SK-N-SH (cell line): ENCODE measurements at regions not wholly inside any gene's neighbourhood (a gene's known extent, or its start where the extent isn't known, plus 50 kb on each side); places are given as distances from the start of the nearest gene placed in this dataset.

Experiments used
- CTCF ChIA-PET: fragments of 300-600, 350-600 bp; formaldehyde crosslinking; extraction: SDS; loops from one replicate; lab custom pipeline; 2021; lab: Yijun Ruan, JAX
- POLR2A ChIA-PET: fragments of 350-600 bp; sonication (Branson Sonifier 250); formaldehyde crosslinking; extraction: SDS; loops from one replicate; lab custom pipeline; 2020; ENCODE audit warnings: antibody characterized with exemption, inconsistent platforms; lab: Yijun Ruan, JAX
- DNase-seq: peaks from one replicate; pipeline ENCODE4 v3.0.0; 2012
- H2AFZ ChIP-seq: fragments of 200-600 bp; sonication (generic); 2 replicates; pipeline ENCODE4 v1.8.1; 2016; ENCODE audit warnings: antibody characterized with exemption, mild to moderate bottlenecking, low read depth
- H3F3A ChIP-seq: fragments of 200-600 bp; sonication (generic); replicated peaks from 2 replicates; pipeline ENCODE3; 2016; ENCODE audit warnings: antibody characterized with exemption, mild to moderate bottlenecking; ENCODE audit not compliant: insufficient read depth
- H3K27ac ChIP-seq, 2 experiments: fragments of 200-500 bp in 1 of 2; fragments of 200-600 bp in 1 of 2; sonication (Bioruptor generic) in 1 of 2; sonication (generic), shearing (Covaris generic) in 1 of 2; 2 replicates each; pipeline versions ENCODE4 v1.5.1 to v1.6.1; 2014 to 2016; ENCODE audit warnings: low read depth in 2 of 2, inconsistent platforms in 1 of 2, low read length in 1 of 2, mild to moderate bottlenecking in 1 of 2, mixed read lengths in 1 of 2
- H3K27me3 ChIP-seq: fragments of 200-600 bp; sonication (generic), shearing (Covaris generic); 2 replicates; pipeline ENCODE4 v1.6.1; 2016; ENCODE audit warnings: mixed run types; ENCODE audit not compliant: insufficient read depth
- H3K36me3 ChIP-seq, 2 experiments: fragments of 200-500 bp in 1 of 2; fragments of 200-600 bp in 1 of 2; sonication (Bioruptor generic) in 1 of 2; sonication (generic) in 1 of 2; replicated peaks in 1 of 2; 2 replicates each; pipeline versions ENCODE3 to v1.5.1; 2014 to 2016; ENCODE audit warnings: low read length in 1 of 2, mild to moderate bottlenecking in 1 of 2; ENCODE audit not compliant: insufficient read depth in 2 of 2, control insufficient read depth in 1 of 2
- H3K4me1 ChIP-seq, 2 experiments: fragments of 200-500 bp in 1 of 2; fragments of 200-600 bp in 1 of 2; sonication (Bioruptor generic) in 1 of 2; sonication (generic), shearing (Covaris generic) in 1 of 2; 2 replicates each; pipeline versions ENCODE4 v1.5.1 to v1.6.1; 2014 to 2016; ENCODE audit warnings: low read depth in 1 of 2, low read length in 1 of 2, mixed run types in 1 of 2; ENCODE audit not compliant: insufficient read depth in 2 of 2, control insufficient read depth in 1 of 2
- H3K4me2 ChIP-seq: fragments of 200-600 bp; sonication (generic), shearing (Covaris generic); 2 replicates; pipeline ENCODE4 v1.6.1; 2017; ENCODE audit warnings: mixed run types
- H3K4me3 ChIP-seq, 2 experiments: fragments of 200-500 bp in 1 of 2; fragments of 200-600 bp in 1 of 2; sonication (Bioruptor generic) in 1 of 2; sonication (generic), shearing (Covaris generic) in 1 of 2; 2 replicates each; pipeline versions ENCODE4 v1.5.1 to v1.8.1; 2014 to 2016; ENCODE audit warnings: low read depth in 2 of 2, inconsistent platforms in 1 of 2, low read length in 1 of 2, mild to moderate bottlenecking in 1 of 2, mixed read lengths in 1 of 2, moderate library complexity in 1 of 2
- H3K79me2 ChIP-seq: fragments of 200-600 bp; sonication (generic); 2 replicates; pipeline ENCODE4 v1.8.1; 2017; ENCODE audit warnings: mild to moderate bottlenecking; ENCODE audit not compliant: insufficient read depth
- H3K9ac ChIP-seq: fragments of 200-600 bp; sonication (generic); 2 replicates; pipeline ENCODE4 v1.6.1; 2017; ENCODE audit warnings: mixed run types
- H3K9me2 ChIP-seq: fragments of 200-600 bp; sonication (generic); 2 replicates; pipeline ENCODE4 v1.6.1; 2017; ENCODE audit warnings: mixed run types
- H3K9me3 ChIP-seq: fragments of 200-600 bp; sonication (generic); 2 replicates; pipeline ENCODE4 v1.6.1; 2017; ENCODE audit warnings: mixed run types, mild to moderate bottlenecking, moderate library complexity
- H4K20me1 ChIP-seq: fragments of 200-600 bp; sonication (generic); 2 replicates; pipeline ENCODE4 v1.6.1; 2017; ENCODE audit warnings: mild to moderate bottlenecking, mixed run types; ENCODE audit not compliant: insufficient read depth
- ELF1 ChIP-seq: IDR thresholded peaks from 2 replicates; pipeline ENCODE4 v1.4.0; 2012
- EP300 ChIP-seq, 2 experiments: IDR thresholded peaks; 2 replicates each; pipeline versions ENCODE4 v1.4.0 to v1.6.1; 2012; ENCODE audit warnings: borderline replicate concordance in 1 of 2, low read depth in 1 of 2, low read length in 1 of 2
- EZH2phosphoT487 ChIP-seq: fragments of 200-600 bp; sonication (generic); IDR thresholded peaks from 2 replicates; pipeline ENCODE4 v1.6.1; 2017; ENCODE audit warnings: low read depth, mixed run types, mild to moderate bottlenecking, antibody characterized with exemption, moderate library complexity, borderline replicate concordance
- FOXM1 ChIP-seq: IDR thresholded peaks from 2 replicates; pipeline ENCODE4 v1.4.0; 2012; ENCODE audit warnings: low read depth, mild to moderate bottlenecking
- MXI1 ChIP-seq: IDR thresholded peaks from 2 replicates; pipeline ENCODE4 v1.6.1; 2012; ENCODE audit warnings: mild to moderate bottlenecking, low read depth, low read length, improper control_type of control experiment
- NRF1 ChIP-seq: IDR thresholded peaks from 2 replicates; pipeline ENCODE4 v1.6.1; 2012; ENCODE audit warnings: low read depth, mild to moderate bottlenecking, low read length
- POLR2AphosphoS5 ChIP-seq: IDR thresholded peaks from 2 replicates; pipeline ENCODE4 v1.6.1; 2012; ENCODE audit warnings: low read depth, low read length
- RAD21 ChIP-seq: IDR thresholded peaks from 2 replicates; pipeline ENCODE4 v1.6.1; 2012; ENCODE audit warnings: mild to moderate bottlenecking, low read length
- WGBS: methylation state at CpG from one replicate; pipeline ENCODE4 v1.1.6; 2017; ENCODE audit warnings: low lambda C conversion rate; 5-methylcytosine and 5-hydroxymethylcytosine counted together
- TF ChIP-seq, protein P1 (sequence below): fragments of 150-350 bp; IDR thresholded peaks from 2 replicates; pipeline ENCODE4 v1.6.1; 2017; ENCODE audit warnings: antibody characterized with exemption, low read length, low read depth, borderline replicate concordance

DNA sequence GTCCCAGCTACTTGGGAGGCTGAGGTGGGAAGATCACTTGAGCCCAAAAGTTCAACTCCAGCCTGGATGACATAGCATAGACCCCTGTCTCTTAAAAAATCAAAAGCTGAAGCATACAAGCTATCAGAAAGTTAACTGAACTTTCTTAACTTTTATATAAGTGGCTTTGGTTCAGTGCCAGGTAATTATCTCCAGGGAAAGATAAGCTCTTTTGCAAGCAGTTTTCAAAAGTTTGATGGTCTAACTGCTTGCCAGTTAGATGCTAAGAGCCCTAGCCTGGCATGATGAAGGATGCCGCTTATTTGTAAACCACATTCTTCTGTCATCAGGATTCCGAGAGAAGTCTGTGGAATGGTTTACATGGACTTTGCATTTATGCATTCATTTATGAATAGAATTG, 409.1 kb downstream of the AEBP2 start (continued):
- TF ChIP-seq, protein P1, sequence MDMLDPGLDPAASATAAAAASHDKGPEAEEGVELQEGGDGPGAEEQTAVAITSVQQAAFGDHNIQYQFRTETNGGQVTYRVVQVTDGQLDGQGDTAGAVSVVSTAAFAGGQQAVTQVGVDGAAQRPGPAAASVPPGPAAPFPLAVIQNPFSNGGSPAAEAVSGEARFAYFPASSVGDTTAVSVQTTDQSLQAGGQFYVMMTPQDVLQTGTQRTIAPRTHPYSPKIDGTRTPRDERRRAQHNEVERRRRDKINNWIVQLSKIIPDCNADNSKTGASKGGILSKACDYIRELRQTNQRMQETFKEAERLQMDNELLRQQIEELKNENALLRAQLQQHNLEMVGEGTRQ = no peak
- TF ChIP-seq POLR2AphosphoS5 (no peak), EZH2phosphoT487 (no peak), FOXM1 (no peak)
- TF ChIP-seq, all 33 proteins: peak for 0

GRCh38 chr12:19849208-19849607, 409.9 kb downstream of the AEBP2 start:
- H3K9ac ChIP-seq = no peak overlapping the region
- no peaks in the 10 kb centered on the region for H3K79me2 ChIP-seq
- H4K20me1 ChIP-seq = no peaks in the 10 kb centered on the region
- no peaks in the 10 kb centered on the region for H3K9me2 ChIP-seq
- peaks cover 7% of the 10 kb centered on the region; the same call in 1 of the 2 replicates for H3K9me3 ChIP-seq
- no peak overlapping the region for H3K4me3 ChIP-seq
- H3K4me2 ChIP-seq = no peak overlapping the region
- H3F3A ChIP-seq = peaks cover 5% of the 10 kb centered on the region
- no peak overlapping the region for H3K27ac ChIP-seq
- no peaks in the 10 kb centered on the region for H3K27me3 ChIP-seq
- ChIA-PET POLR2A (no interaction called here), CTCF (interaction anchor here (0.9 kb wide), 1 partner anchor 9 kb away, joined by 3 read pairs; no protein-coding TSS in a partner anchor)
- peaks cover 0 to 6% of the 10 kb centered on the region in 2 experiments; a peak in 3 of 4 replicates for H3K4me1 ChIP-seq
- DNase-seq = no peak
- WGBS = 77% methylated on average over 2 of the region's 2 CpGs
- no peak for TF ChIP-seq ELF1
- no peak overlapping the region for H2AFZ ChIP-seq
- no peaks in the 10 kb centered on the region for H3K36me3 ChIP-seq

DNA sequence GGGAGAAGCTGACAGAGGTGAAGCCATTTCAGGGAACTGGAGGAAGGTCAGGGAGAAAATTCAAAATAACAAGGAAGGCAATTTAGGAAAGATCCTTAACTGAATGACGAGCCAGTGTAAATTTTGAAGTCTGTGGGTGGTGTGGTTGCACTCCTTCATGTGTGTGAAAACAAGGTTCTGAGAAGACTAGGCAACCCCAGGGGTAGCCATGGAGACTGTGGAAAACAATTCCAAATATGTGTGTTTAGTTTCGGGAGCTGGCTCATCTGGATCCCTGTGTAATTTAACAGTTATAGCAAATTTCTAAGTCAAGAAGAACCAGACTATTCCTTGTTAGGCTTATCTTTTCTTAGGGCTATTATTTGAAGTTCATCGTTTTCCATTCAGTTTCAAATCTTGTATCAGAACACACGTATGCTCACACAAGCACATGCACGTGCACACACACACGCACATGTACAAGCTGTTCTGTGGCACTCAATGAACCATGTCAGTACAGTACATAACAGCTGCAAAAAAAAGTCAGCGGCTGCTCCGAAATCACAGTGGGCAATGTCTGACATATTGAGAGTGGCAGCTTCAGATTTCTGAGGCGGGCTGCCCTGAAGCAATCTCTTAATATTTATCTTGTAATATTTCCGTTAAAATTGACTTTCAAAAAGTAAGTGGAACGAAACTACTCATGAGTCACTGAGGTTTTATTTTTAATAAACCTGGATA, 411.2 kb downstream of the AEBP2 start:
- no peaks in the 10 kb centered on the region for H3K36me3 ChIP-seq
- H3K4me2 ChIP-seq = no peak overlapping the region
- H3K79me2 ChIP-seq = no peaks in the 10 kb centered on the region
- no peaks in the 10 kb centered on the region for H3K27me3 ChIP-seq
- no peak overlapping the region for H3K9ac ChIP-seq
- no peak overlapping the region for H3K4me3 ChIP-seq
- TF ChIP-seq RAD21 = no peak
- TF ChIP-seq MXI1 = no peak
- 0 out of 4 replicates have a peak, but pooled peaks of 1 of the 2 experiments have one; percentile 10 for TF ChIP-seq EP300 (IDR thresholded peaks at IDR 0.05; ENCODE audit: borderline replicate concordance in 1 of 2, low read depth in 1 of 2, low read length in 1 of 2)
- TF ChIP-seq NRF1 = no peak
- 72% methylated on average over 11 of the region's 11 CpGs for WGBS
- H3K4me1 ChIP-seq = peaks cover 0 to 6% of the 10 kb centered on the region in 2 experiments; a peak in 3 of 4 replicates
- peaks cover 5% of the 10 kb centered on the region for H3F3A ChIP-seq
- peak overlapping the region; percentile 36 to 84; a peak in 2 of 4 replicates for H3K27ac ChIP-seq
- POLR2A ChIA-PET = no interaction called here
- CTCF ChIA-PET = interaction anchor here (1.0 kb wide), 1 partner anchor 20 kb away, joined by 3 read pairs; no protein-coding TSS in a partner anchor
- no peak for DNase-seq
- no peaks in the 10 kb centered on the region for H3K9me2 ChIP-seq
- H2AFZ ChIP-seq = no peak overlapping the region
- H3K9me3 ChIP-seq = peaks cover 7% of the 10 kb centered on the region; the same call in 1 of the 2 replicates
- H4K20me1 ChIP-seq = no peaks in the 10 kb centered on the region
